Mesenchymal stem cell (in vitro differentiated cells and primary cell): ENCODE measurements at regions not wholly inside any gene's neighbourhood (a gene's known extent, or its start where the extent isn't known, plus 50 kb on each side); places are given as distances from the start of the nearest gene placed in this dataset.

Experiments
- DNase-seq: peaks from one replicate; pipeline ENCODE4 v3.0.0-alpha.2; 2013
- H2AFZ ChIP-seq: one replicate; pipeline ENCODE4 v1.6.1; 2013; ENCODE audit warnings: low read depth, mild to moderate bottlenecking, control low read depth, inconsistent platforms, low read length, moderate library complexity
- H2AK5ac ChIP-seq: 2 replicates; pipeline ENCODE4 v1.6.1; 2013; ENCODE audit warnings: low read length, moderate library complexity, mild to moderate bottlenecking, inconsistent platforms; ENCODE audit not compliant: severe bottlenecking
- H2BK120ac ChIP-seq: one replicate; pipeline ENCODE4 v1.6.1; 2013; ENCODE audit warnings: low read depth, mild to moderate bottlenecking, inconsistent platforms, low read length, moderate library complexity
- H2BK12ac ChIP-seq, 2 experiments: one replicate each; pipeline ENCODE4 v1.6.1; 2013; ENCODE audit warnings: inconsistent platforms in 2 of 2, low read length in 2 of 2, mild to moderate bottlenecking in 2 of 2, moderate library complexity in 2 of 2, control low read depth in 1 of 2
- H2BK15ac ChIP-seq: one replicate; pipeline ENCODE4 v1.6.1; 2013; ENCODE audit warnings: mild to moderate bottlenecking, low read depth, inconsistent platforms; ENCODE audit not compliant: poor library complexity, severe bottlenecking
- H2BK5ac ChIP-seq: 2 replicates; pipeline ENCODE4 v1.6.1; 2013; ENCODE audit warnings: low read depth, mild to moderate bottlenecking, low read length, control low read depth, inconsistent platforms; ENCODE audit not compliant: poor library complexity, severe bottlenecking
- H3K14ac ChIP-seq, 2 experiments: one replicate each; pipeline ENCODE4 v1.6.1; 2013; ENCODE audit warnings: inconsistent platforms in 2 of 2, low read length in 2 of 2, control low read depth in 1 of 2, mild to moderate bottlenecking in 1 of 2, moderate library complexity in 1 of 2
- H3K18ac ChIP-seq, 2 experiments: one replicate each; pipeline ENCODE4 v1.6.1; 2013; ENCODE audit warnings: inconsistent platforms in 2 of 2, low read length in 2 of 2, control low read depth in 1 of 2, low read depth in 1 of 2, mild to moderate bottlenecking in 1 of 2
- H3K23ac ChIP-seq, 2 experiments: one replicate each; pipeline ENCODE4 v1.6.1; 2013; ENCODE audit warnings: inconsistent platforms in 2 of 2, low read length in 2 of 2, mild to moderate bottlenecking in 2 of 2, moderate library complexity in 2 of 2, control low read depth in 1 of 2
- H3K27ac ChIP-seq: 2 replicates; pipeline ENCODE4 v1.5.1; 2013; ENCODE audit warnings: mild to moderate bottlenecking, moderate library complexity, low read length, control low read depth, inconsistent platforms; ENCODE audit not compliant: poor library complexity, severe bottlenecking
- H3K27me3 ChIP-seq, 2 experiments: 2 replicates each; pipeline versions ENCODE4 v1.6.1 to v1.7.0; 2013; ENCODE audit warnings: low read length in 2 of 2, mild to moderate bottlenecking in 2 of 2, moderate library complexity in 2 of 2, control low read depth in 1 of 2, inconsistent platforms in 1 of 2; ENCODE audit not compliant: control insufficient read depth in 1 of 2, insufficient read depth in 1 of 2
- H3K36me3 ChIP-seq, 2 experiments: 2 replicates each; pipeline versions ENCODE4 v1.6.1 to v1.7.0; 2013; ENCODE audit warnings: low read length in 2 of 2, control low read depth in 1 of 2, inconsistent platforms in 1 of 2, low read depth in 1 of 2, mild to moderate bottlenecking in 1 of 2; ENCODE audit not compliant: insufficient read depth in 2 of 2, control insufficient read depth in 1 of 2
- H3K4ac ChIP-seq, 2 experiments: one replicate each; pipeline ENCODE4 v1.6.1; 2013; ENCODE audit warnings: inconsistent platforms in 2 of 2, low read length in 2 of 2, mild to moderate bottlenecking in 2 of 2, moderate library complexity in 2 of 2, control low read depth in 1 of 2, low read depth in 1 of 2
- H3K4me1 ChIP-seq: 2 replicates; pipeline ENCODE4 v1.6.1; 2013; ENCODE audit warnings: low read depth, low read length, control low read depth; ENCODE audit not compliant: control insufficient read depth, insufficient read depth
- H3K4me2 ChIP-seq: 2 replicates; pipeline ENCODE4 v1.6.1; 2013; ENCODE audit warnings: low read length, mild to moderate bottlenecking, inconsistent platforms; ENCODE audit not compliant: poor library complexity, severe bottlenecking
- H3K4me3 ChIP-seq, 2 experiments: 2 replicates each; pipeline versions ENCODE4 v1.5.1 to v1.7.0; 2013; ENCODE audit warnings: low read length in 2 of 2, mild to moderate bottlenecking in 2 of 2, control low read depth in 1 of 2, low read depth in 1 of 2; ENCODE audit not compliant: insufficient read depth in 1 of 2
- H3K79me1 ChIP-seq: replicated peaks from 2 replicates; pipeline ENCODE4 v1.6.1; 2013; ENCODE audit warnings: mild to moderate bottlenecking, control low read depth, low read length, inconsistent platforms; ENCODE audit not compliant: poor library complexity, severe bottlenecking
- H3K9ac ChIP-seq: 2 replicates; pipeline ENCODE4 v1.7.0; 2013; ENCODE audit warnings: mild to moderate bottlenecking, low read length, moderate library complexity
- H3K9me3 ChIP-seq: 2 replicates; pipeline ENCODE4 v1.7.0; 2013; ENCODE audit warnings: mild to moderate bottlenecking, low read length; ENCODE audit not compliant: control insufficient read depth
- H4K8ac ChIP-seq: one replicate; pipeline ENCODE4 v1.6.1; 2013; ENCODE audit warnings: inconsistent platforms, mild to moderate bottlenecking, low read length, moderate library complexity
- H4K91ac ChIP-seq: one replicate; pipeline ENCODE4 v1.6.1; 2013; ENCODE audit warnings: mild to moderate bottlenecking, low read length, inconsistent platforms
- WGBS: methylation state at CpG from one replicate; pipeline ENCODE4 v1.1.7; 2013; ENCODE audit warnings: mixed read lengths; 5-methylcytosine and 5-hydroxymethylcytosine counted together

DNA sequence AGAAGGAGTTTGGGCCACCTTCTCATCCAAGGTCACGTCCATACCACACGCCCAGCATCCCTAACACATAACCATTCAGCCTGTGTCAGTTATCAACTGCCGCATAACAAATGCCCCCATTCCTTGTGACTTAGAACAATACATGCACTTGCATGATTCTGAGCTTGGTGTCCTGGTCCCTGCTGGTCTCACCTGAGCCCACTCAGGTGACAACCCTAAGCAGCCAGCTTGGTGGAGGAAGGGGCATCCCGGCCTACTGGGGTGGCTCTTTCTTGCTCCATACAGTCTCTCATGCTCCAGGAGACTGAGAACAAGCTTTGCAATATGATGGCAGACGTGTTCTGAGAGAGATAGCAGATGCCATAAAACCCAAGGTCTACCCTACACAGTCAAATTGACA is 1276.9 kb downstream of the TBC1D22A start:
- Histone ChIP-seq H3K27me3 (no peaks in the 10 kb centered on the region), H2AFZ (no peak overlapping the region), H2BK120ac (no peak overlapping the region), H4K8ac (no peak overlapping the region), H3K36me3 (no peaks in the 10 kb centered on the region), H3K27ac (no peak overlapping the region), H3K4me3 (no peak overlapping the region), H3K79me1 (no peaks in the 10 kb centered on the region), H2BK15ac (no peak overlapping the region), H3K4me2 (no peak overlapping the region), H3K14ac (no peak overlapping the region), H2BK5ac (no peak overlapping the region), H3K4ac (no peak overlapping the region), H3K9me3 (peaks cover 4% of the 10 kb centered on the region), H3K18ac (no peak overlapping the region), H4K91ac (no peak overlapping the region), H3K4me1 (no peaks in the 10 kb centered on the region), H3K9ac (no peak overlapping the region), H3K23ac (no peak overlapping the region), H2AK5ac (no peak overlapping the region), H2BK12ac (no peak overlapping the region)
- DNase-seq = no peak
- WGBS = 72% methylated on average over 4 of the region's 5 CpGs

DNA sequence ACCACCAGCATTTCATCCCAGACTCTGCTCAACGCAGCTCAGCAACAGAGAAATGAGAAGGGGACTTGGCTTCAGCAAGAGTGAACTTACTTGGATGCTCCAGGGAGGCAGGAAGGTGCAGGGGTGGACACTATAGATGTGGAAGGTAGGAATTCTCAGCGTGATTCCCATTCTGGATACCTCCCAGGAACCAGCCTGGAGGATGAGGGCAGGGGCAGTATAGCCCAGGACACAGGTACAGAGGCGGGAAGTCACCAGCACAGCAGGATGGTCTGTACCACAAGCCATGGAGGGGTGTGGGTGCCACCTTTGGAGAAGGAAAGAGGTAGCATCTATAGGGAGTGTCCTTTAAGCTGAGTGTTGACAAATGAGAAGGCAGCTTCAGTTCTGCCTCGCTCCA is 1275.2 kb downstream of the TBC1D22A start:
- Histone ChIP-seq H3K14ac (no peak overlapping the region), H2BK15ac (no peak overlapping the region), H3K9me3 (peaks cover 4% of the 10 kb centered on the region), H2AFZ (no peak overlapping the region), H3K4me3 (no peak overlapping the region), H3K36me3 (no peaks in the 10 kb centered on the region), H3K4ac (no peak overlapping the region), H2AK5ac (no peak overlapping the region), H3K79me1 (no peaks in the 10 kb centered on the region), H3K18ac (no peak overlapping the region), H3K27ac (no peak overlapping the region), H3K4me1 (no peaks in the 10 kb centered on the region), H3K27me3 (no peaks in the 10 kb centered on the region), H4K8ac (no peak overlapping the region), H3K4me2 (no peak overlapping the region), H2BK120ac (no peak overlapping the region), H4K91ac (no peak overlapping the region), H2BK12ac (no peak overlapping the region), H2BK5ac (no peak overlapping the region), H3K23ac (no peak overlapping the region), H3K9ac (no peak overlapping the region)
- DNase-seq = no peak
- WGBS = 37% methylated on average over 4 of the region's 4 CpGs

DNA sequence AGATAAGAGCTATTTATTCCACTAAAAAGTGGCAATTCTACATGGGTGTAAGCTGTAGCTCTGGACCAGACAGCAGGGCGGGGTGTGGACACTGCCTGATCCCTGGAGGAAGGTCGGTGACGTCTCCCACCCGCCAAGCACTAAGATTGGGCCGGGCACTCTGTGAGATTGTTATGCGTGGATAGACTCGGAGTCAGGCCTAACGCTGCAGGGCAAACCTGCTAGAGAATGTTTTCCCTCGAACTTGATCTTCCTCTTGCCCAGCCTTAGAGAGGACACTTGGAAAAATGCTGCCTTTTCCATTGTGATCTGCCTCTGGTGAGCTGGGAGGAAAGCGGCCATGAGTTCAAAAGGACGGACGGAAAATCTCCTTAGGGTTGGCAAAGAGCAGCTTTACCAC is 1273.4 kb downstream of the TBC1D22A start:
- no peak overlapping the region for H3K23ac ChIP-seq
- H3K9ac ChIP-seq = no peak overlapping the region
- no peaks in the 10 kb centered on the region for H3K27me3 ChIP-seq
- no peak overlapping the region for H3K18ac ChIP-seq
- no peak overlapping the region for H3K14ac ChIP-seq
- peaks cover 4% of the 10 kb centered on the region for H3K9me3 ChIP-seq
- DNase-seq = no peak
- 77% methylated on average over 12 of the region's 12 CpGs for WGBS
- H3K4ac ChIP-seq = no peak overlapping the region
- no peak overlapping the region for H2BK5ac ChIP-seq
- no peak overlapping the region for H2BK12ac ChIP-seq
- no peak overlapping the region for H3K27ac ChIP-seq
- H3K79me1 ChIP-seq = no peaks in the 10 kb centered on the region
- H2BK120ac ChIP-seq = no peak overlapping the region
- no peak overlapping the region for H2AK5ac ChIP-seq
- H3K4me3 ChIP-seq = no peak overlapping the region
- H4K91ac ChIP-seq = no peak overlapping the region
- H4K8ac ChIP-seq = no peak overlapping the region
- no peak overlapping the region for H3K4me2 ChIP-seq
- no peak overlapping the region for H2AFZ ChIP-seq
- H3K4me1 ChIP-seq = no peaks in the 10 kb centered on the region
- H2BK15ac ChIP-seq = no peak overlapping the region
- no peaks in the 10 kb centered on the region for H3K36me3 ChIP-seq

DNA sequence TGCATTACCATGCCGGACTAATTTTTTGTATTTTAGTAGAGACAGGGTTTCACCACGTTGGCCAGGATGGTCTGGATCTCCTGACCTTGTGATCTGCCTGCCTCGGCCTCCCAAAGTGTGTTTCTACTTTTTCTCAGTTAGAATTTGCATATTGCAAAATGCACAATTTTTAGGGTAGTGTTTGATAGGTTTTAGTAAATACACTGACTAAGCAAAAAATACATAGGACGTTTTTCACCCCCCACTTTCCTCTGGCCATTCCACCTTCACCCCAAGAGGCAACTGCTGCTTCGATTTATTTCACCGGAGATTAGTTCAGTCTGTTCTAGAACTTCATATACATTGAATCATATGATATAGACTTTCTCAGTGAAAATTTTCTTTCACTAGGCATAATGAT is 1269.1 kb downstream of the TBC1D22A start:
- no peak overlapping the region for H3K23ac ChIP-seq
- no peaks in the 10 kb centered on the region for H3K79me1 ChIP-seq
- H3K36me3 ChIP-seq = no peaks in the 10 kb centered on the region
- H3K4ac ChIP-seq = no peak overlapping the region
- H3K4me1 ChIP-seq = no peaks in the 10 kb centered on the region
- no peak overlapping the region for H3K27ac ChIP-seq
- no peak for DNase-seq
- H2BK15ac ChIP-seq = no peak overlapping the region
- H2AK5ac ChIP-seq = no peak overlapping the region
- no peak overlapping the region for H2AFZ ChIP-seq
- no peak overlapping the region for H2BK12ac ChIP-seq
- no peaks in the 10 kb centered on the region for H3K27me3 ChIP-seq
- H2BK120ac ChIP-seq = no peak overlapping the region
- H3K4me2 ChIP-seq = no peak overlapping the region
- no peak overlapping the region for H4K8ac ChIP-seq
- no peak overlapping the region for H4K91ac ChIP-seq
- H3K4me3 ChIP-seq = no peak overlapping the region
- no peak overlapping the region for H3K18ac ChIP-seq
- H2BK5ac ChIP-seq = no peak overlapping the region
- H3K14ac ChIP-seq = no peak overlapping the region
- H3K9me3 ChIP-seq = no peaks in the 10 kb centered on the region
- 52% methylated on average over 2 of the region's 6 CpGs for WGBS
- no peak overlapping the region for H3K9ac ChIP-seq
